RKO (cell line): ENCODE measurements at regions not wholly inside any gene's neighbourhood (a gene's known extent, or its start where the extent isn't known, plus 50 kb on each side); places are given as distances from the start of the nearest gene placed in this dataset.
A peak's percentile ranks its signal among the peaks of the same experiment; 100 is the strongest.

ENCODE experiments used
- DNase-seq: peaks from one replicate; pipeline ENCODE4 v3.0.0-alpha.2; 2016; ENCODE audit warnings: low spot score

- DNase-seq: no peak
Measured at GRCh38 chr5:161960314-161960713, 107.3 kb upstream of the GABRG2 start.

GRCh38 chr5:161966564-161966963 is 101.0 kb upstream of the GABRG2 start:
- DNase-seq: peak; percentile 47

GRCh38 chr5:161975350-161975749 is 92.2 kb upstream of the GABRG2 start:
- peak; percentile 2 for DNase-seq

- no peak for DNase-seq
Measured at GRCh38 chr5:161988077-161988476, 79.5 kb upstream of the GABRG2 start.
